HEK293 (cell line): ENCODE measurements at regions not wholly inside any gene's neighbourhood (a gene's known extent, or its start where the extent isn't known, plus 50 kb on each side); places are given as distances from the start of the nearest gene placed in this dataset.

ENCODE experiments used
- CTCF ChIP-seq: fragments of 450-650 bp; formaldehyde crosslinking; IDR thresholded peaks from 2 replicates; pipeline ENCODE4 v1.5.1; 2016; ENCODE audit warnings: missing biosample characterization, missing genetic modification characterization
- GLI2 ChIP-seq: fragments of 450-650 bp; formaldehyde crosslinking; IDR thresholded peaks from 2 replicates; pipeline ENCODE4; 2017; ENCODE audit warnings: missing biosample characterization, missing genetic modification characterization, low read depth, borderline replicate concordance
- MYNN ChIP-seq: fragments of 450-650 bp; formaldehyde crosslinking; IDR thresholded peaks from 2 replicates; pipeline ENCODE4 v1.5.1; 2016; ENCODE audit warnings: missing biosample characterization, missing genetic modification characterization, borderline replicate concordance
- SALL2 ChIP-seq: fragments of 450-650 bp; formaldehyde crosslinking; IDR thresholded peaks from 2 replicates; pipeline ENCODE4 v1.5.0; 2017; ENCODE audit warnings: missing biosample characterization, mild to moderate bottlenecking, missing genetic modification characterization, borderline replicate concordance
- TCF7L2 ChIP-seq: IDR thresholded peaks from 2 replicates; pipeline ENCODE4 v1.6.1; 2011; ENCODE audit warnings: low read depth, mild to moderate bottlenecking, inconsistent platforms, low read length, moderate library complexity, borderline replicate concordance
- ZBTB1 ChIP-seq: fragments of 450-650 bp; formaldehyde crosslinking; IDR thresholded peaks from 2 replicates; pipeline ENCODE4 v1.5.1; 2016; ENCODE audit warnings: missing biosample characterization, missing genetic modification characterization
- ZFP37 ChIP-seq: fragments of 450-650 bp; formaldehyde crosslinking; IDR thresholded peaks from 2 replicates; pipeline ENCODE4 v1.5.1; 2016; ENCODE audit warnings: missing biosample characterization, missing genetic modification characterization
- ZNF112 ChIP-seq: fragments of 450-650 bp; formaldehyde crosslinking; IDR thresholded peaks from 2 replicates; pipeline ENCODE4 v1.5.0; 2017; ENCODE audit warnings: missing biosample characterization, missing genetic modification characterization
- ZNF24 ChIP-seq: fragments of 450-650 bp; formaldehyde crosslinking; IDR thresholded peaks from 2 replicates; pipeline ENCODE4 v1.5.1; 2016; ENCODE audit warnings: missing biosample characterization, missing genetic modification characterization
- ZNF548 ChIP-seq: fragments of 450-650 bp; formaldehyde crosslinking; IDR thresholded peaks from 2 replicates; pipeline ENCODE4 v1.5.1; 2016; ENCODE audit warnings: missing biosample characterization, missing genetic modification characterization
- ZNF785 ChIP-seq: fragments of 450-650 bp; formaldehyde crosslinking; IDR thresholded peaks from 2 replicates; pipeline ENCODE4 v1.5.1; 2016; ENCODE audit warnings: missing biosample characterization, missing genetic modification characterization
- TF ChIP-seq, protein P1 (sequence below): fragments of 450-650 bp; formaldehyde crosslinking; optimal IDR thresholded peaks from 2 replicates; pipeline ENCODE3; 2016; ENCODE audit warnings: missing biosample characterization, mild to moderate bottlenecking, missing genetic modification characterization

DNA sequence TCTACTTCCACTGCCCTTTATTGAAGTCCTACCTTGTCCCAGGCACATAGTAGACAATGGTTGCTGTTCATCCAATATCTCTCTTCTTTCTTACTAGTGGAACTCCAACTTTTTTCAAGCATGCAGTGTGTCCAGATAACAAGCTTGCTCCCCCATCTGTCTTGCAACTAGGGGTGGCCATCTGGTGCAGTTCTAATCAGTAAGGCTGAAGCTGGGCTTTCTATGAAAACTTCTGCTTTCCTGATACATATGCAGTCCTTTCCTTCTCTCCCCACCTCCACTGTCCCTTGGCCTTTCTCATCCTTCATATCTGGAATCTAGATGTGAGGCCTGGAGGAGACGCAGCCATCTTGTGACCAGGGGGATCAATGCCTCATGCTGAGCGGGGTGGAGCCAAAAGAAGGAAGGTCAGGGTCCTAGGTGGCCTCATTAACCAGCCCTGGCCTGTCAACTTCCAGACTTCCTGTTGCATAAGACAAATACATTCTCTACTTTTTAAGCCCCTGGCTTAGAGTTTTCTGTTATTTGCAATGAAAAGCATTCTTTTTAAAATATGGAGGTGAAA lies 59.6 kb upstream of the ZFP64 start:
- TF ChIP-seq MYNN (tag by site-specific recombination) (no peak), ZNF24 (no peak), SALL2 (tag by site-specific recombination) (no peak), CTCF (tag by site-specific recombination) (no peak), TCF7L2 (no peak), ZBTB1 (tag by site-specific recombination) (no peak), ZNF112 (tag by site-specific recombination) (no peak), GLI2 (no peak), ZFP37 (tag by site-specific recombination) (no peak), ZNF785 (no peak), ZNF548 (no peak)
- TF ChIP-seq, protein P1, sequence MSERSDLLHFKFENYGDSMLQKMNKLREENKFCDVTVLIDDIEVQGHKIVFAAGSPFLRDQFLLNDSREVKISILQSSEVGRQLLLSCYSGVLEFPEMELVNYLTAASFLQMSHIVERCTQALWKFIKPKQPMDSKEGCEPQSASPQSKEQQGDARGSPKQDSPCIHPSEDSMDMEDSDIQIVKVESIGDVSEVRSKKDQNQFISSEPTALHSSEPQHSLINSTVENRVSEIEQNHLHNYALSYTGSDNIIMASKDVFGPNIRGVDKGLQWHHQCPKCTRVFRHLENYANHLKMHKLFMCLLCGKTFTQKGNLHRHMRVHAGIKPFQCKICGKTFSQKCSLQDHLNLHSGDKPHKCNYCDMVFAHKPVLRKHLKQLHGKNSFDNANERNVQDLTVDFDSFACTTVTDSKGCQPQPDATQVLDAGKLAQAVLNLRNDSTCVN = no peak
